OCI-LY1 (cell line): ENCODE measurements at regions not wholly inside any gene's neighbourhood (a gene's known extent, or its start where the extent isn't known, plus 50 kb on each side); places are given as distances from the start of the nearest gene placed in this dataset.

ENCODE experiments used
- H2AFZ ChIP-seq: fragments of 200-600 bp; sonication (generic), shearing (Covaris generic); 2 replicates; pipeline ENCODE4 v1.6.0; 2014; ENCODE audit warnings: antibody characterized with exemption, mild to moderate bottlenecking, low read length
- H3F3A ChIP-seq: fragments of 200-600 bp; sonication (generic), shearing (Covaris generic); 2 replicates; pipeline ENCODE4 v1.6.0; 2014; ENCODE audit warnings: mild to moderate bottlenecking, antibody characterized with exemption, low read length, moderate library complexity; ENCODE audit not compliant: insufficient read depth
- H3K27ac ChIP-seq: fragments of 200-600 bp; sonication (generic); 2 replicates; pipeline ENCODE4 v1.5.1; 2014; ENCODE audit warnings: low read length, mixed run types, mild to moderate bottlenecking, low read depth; ENCODE audit not compliant: poor library complexity, severe bottlenecking
- H3K27me3 ChIP-seq: fragments of 200-600 bp; sonication (generic); 2 replicates; pipeline ENCODE4 v1.6.0; 2014; ENCODE audit warnings: antibody characterized with exemption, mild to moderate bottlenecking, low read length, moderate library complexity; ENCODE audit not compliant: insufficient read depth
- H3K36me3 ChIP-seq: fragments of 200-600 bp; sonication (generic); 2 replicates; pipeline ENCODE4 v1.6.1; 2014; ENCODE audit warnings: mild to moderate bottlenecking, antibody characterized with exemption, low read length, moderate library complexity, mixed read lengths; ENCODE audit not compliant: insufficient read depth
- H3K4me1 ChIP-seq: fragments of 200-600 bp; sonication (generic); 2 replicates; pipeline ENCODE4 v1.5.1; 2014; ENCODE audit warnings: mild to moderate bottlenecking, low read length, moderate library complexity; ENCODE audit not compliant: insufficient read depth, severe bottlenecking
- H3K4me2 ChIP-seq: fragments of 200-600 bp; sonication (generic), shearing (Covaris generic); 2 replicates; pipeline ENCODE4 v1.6.1; 2014; ENCODE audit warnings: low read length
- H3K4me3 ChIP-seq: fragments of 200-600 bp; sonication (generic); 2 replicates; pipeline ENCODE4 v1.5.1; 2014; ENCODE audit warnings: low read length, low read depth, mild to moderate bottlenecking, mixed read lengths; ENCODE audit not compliant: poor library complexity, severe bottlenecking
- H3K79me2 ChIP-seq: fragments of 200-600 bp; shearing (Covaris generic); 2 replicates; pipeline ENCODE4 v1.6.1; 2016; ENCODE audit warnings: mixed run types, low read length, mixed read lengths; ENCODE audit not compliant: insufficient read depth
- H3K9ac ChIP-seq: fragments of 200-600 bp; sonication (generic), shearing (Covaris generic); 2 replicates; pipeline ENCODE4 v1.6.1; 2014; ENCODE audit warnings: mild to moderate bottlenecking, low read length, mixed read lengths
- H3K9me2 ChIP-seq: fragments of 200-600 bp; sonication (generic), shearing (Covaris generic); 2 replicates; pipeline ENCODE4 v1.6.1; 2014; ENCODE audit warnings: low read depth, mild to moderate bottlenecking, low read length, mixed read lengths
- H3K9me3 ChIP-seq: fragments of 200-600 bp; shearing (Covaris generic); 2 replicates; pipeline ENCODE4 v1.6.1; 2014; ENCODE audit warnings: low read length, mixed read lengths
- H4K20me1 ChIP-seq: fragments of 200-600 bp; sonication (generic), shearing (Covaris generic); 2 replicates; pipeline ENCODE4 v1.6.0; 2016; ENCODE audit warnings: mild to moderate bottlenecking, low read length; ENCODE audit not compliant: insufficient read depth
- CTCF ChIP-seq: fragments of 200-600 bp; sonication (generic), shearing (Covaris generic); IDR thresholded peaks from 2 replicates; pipeline ENCODE4 v1.5.1; 2017; ENCODE audit warnings: mild to moderate bottlenecking, antibody characterized with exemption, low read length, moderate library complexity, mixed read lengths
- EZH2 ChIP-seq: fragments of 200-600 bp; sonication (generic), shearing (Covaris generic); IDR thresholded peaks from 2 replicates; pipeline ENCODE4 v1.8.0; 2017; ENCODE audit warnings: borderline replicate concordance, mixed run types, mild to moderate bottlenecking, antibody characterized with exemption, low read length, moderate library complexity, mixed read lengths

- H3K79me2 ChIP-seq: no peaks in the 10 kb centered on the region
- no peaks in the 10 kb centered on the region for H3K27me3 ChIP-seq
- H3K4me3 ChIP-seq: no peak overlapping the region
- no peaks in the 10 kb centered on the region for H3F3A ChIP-seq
- H3K9ac ChIP-seq: no peak overlapping the region
- TF ChIP-seq CTCF: peak; percentile 13; the same call in 1 of the 2 replicates
- TF ChIP-seq EZH2: no peak
- no peaks in the 10 kb centered on the region for H3K9me2 ChIP-seq
- H3K9me3 ChIP-seq: no peaks in the 10 kb centered on the region
- H2AFZ ChIP-seq: no peak overlapping the region
- H3K36me3 ChIP-seq: no peaks in the 10 kb centered on the region
- no peak overlapping the region for H3K27ac ChIP-seq
- H3K4me2 ChIP-seq: no peak overlapping the region
- H4K20me1 ChIP-seq: no peaks in the 10 kb centered on the region
- H3K4me1 ChIP-seq: no peaks in the 10 kb centered on the region
Observed at GRCh38 chr12:114226241-114226928, 179.6 kb downstream of the TBX5 start.

- no peak overlapping the region for H2AFZ ChIP-seq
- H3K9me2 ChIP-seq: no peaks in the 10 kb centered on the region
- H3K36me3 ChIP-seq: no peaks in the 10 kb centered on the region
- H3K9ac ChIP-seq: no peak overlapping the region
- no peaks in the 10 kb centered on the region for H3F3A ChIP-seq
- H4K20me1 ChIP-seq: no peaks in the 10 kb centered on the region
- H3K4me1 ChIP-seq: no peaks in the 10 kb centered on the region
- no peak overlapping the region for H3K27ac ChIP-seq
- no peaks in the 10 kb centered on the region for H3K9me3 ChIP-seq
- H3K4me3 ChIP-seq: no peak overlapping the region
- no peaks in the 10 kb centered on the region for H3K27me3 ChIP-seq
- no peak overlapping the region for H3K4me2 ChIP-seq
- no peaks in the 10 kb centered on the region for H3K79me2 ChIP-seq
- TF ChIP-seq EZH2 (no peak), CTCF (no peak)
Observed at GRCh38 chr12:114221957-114222630, 183.8 kb downstream of the TBX5 start.

- H2AFZ ChIP-seq: no peak overlapping the region
- H3K4me3 ChIP-seq: no peak overlapping the region
- H3K9me3 ChIP-seq: no peaks in the 10 kb centered on the region
- H3K9me2 ChIP-seq: no peaks in the 10 kb centered on the region
- H4K20me1 ChIP-seq: no peaks in the 10 kb centered on the region
- H3K9ac ChIP-seq: no peak overlapping the region
- H3K36me3 ChIP-seq: no peaks in the 10 kb centered on the region
- H3K4me1 ChIP-seq: no peaks in the 10 kb centered on the region
- H3K79me2 ChIP-seq: no peaks in the 10 kb centered on the region
- no peak overlapping the region for H3K27ac ChIP-seq
- no peak for TF ChIP-seq CTCF
- TF ChIP-seq EZH2: no peak
- H3K4me2 ChIP-seq: no peak overlapping the region
- no peaks in the 10 kb centered on the region for H3K27me3 ChIP-seq
- H3F3A ChIP-seq: no peaks in the 10 kb centered on the region
Observed at GRCh38 chr12:114221136-114221833, 184.7 kb downstream of the TBX5 start.
